OCI-LY1 (cell line): ENCODE measurements at regions not wholly inside any gene's neighbourhood (a gene's known extent, or its start where the extent isn't known, plus 50 kb on each side); places are given as distances from the start of the nearest gene placed in this dataset.

Source experiments
- H2AFZ ChIP-seq: fragments of 200-600 bp; sonication (generic), shearing (Covaris generic); 2 replicates; pipeline ENCODE4 v1.6.0; 2014; ENCODE audit warnings: antibody characterized with exemption, mild to moderate bottlenecking, low read length
- H3F3A ChIP-seq: fragments of 200-600 bp; sonication (generic), shearing (Covaris generic); 2 replicates; pipeline ENCODE4 v1.6.0; 2014; ENCODE audit warnings: mild to moderate bottlenecking, antibody characterized with exemption, low read length, moderate library complexity; ENCODE audit not compliant: insufficient read depth
- H3K27ac ChIP-seq: fragments of 200-600 bp; sonication (generic); 2 replicates; pipeline ENCODE4 v1.5.1; 2014; ENCODE audit warnings: low read length, mixed run types, mild to moderate bottlenecking, low read depth; ENCODE audit not compliant: poor library complexity, severe bottlenecking
- H3K27me3 ChIP-seq: fragments of 200-600 bp; sonication (generic); 2 replicates; pipeline ENCODE4 v1.6.0; 2014; ENCODE audit warnings: antibody characterized with exemption, mild to moderate bottlenecking, low read length, moderate library complexity; ENCODE audit not compliant: insufficient read depth
- H3K36me3 ChIP-seq: fragments of 200-600 bp; sonication (generic); 2 replicates; pipeline ENCODE4 v1.6.1; 2014; ENCODE audit warnings: mild to moderate bottlenecking, antibody characterized with exemption, low read length, moderate library complexity, mixed read lengths; ENCODE audit not compliant: insufficient read depth
- H3K4me1 ChIP-seq: fragments of 200-600 bp; sonication (generic); 2 replicates; pipeline ENCODE4 v1.5.1; 2014; ENCODE audit warnings: mild to moderate bottlenecking, low read length, moderate library complexity; ENCODE audit not compliant: insufficient read depth, severe bottlenecking
- H3K4me2 ChIP-seq: fragments of 200-600 bp; sonication (generic), shearing (Covaris generic); 2 replicates; pipeline ENCODE4 v1.6.1; 2014; ENCODE audit warnings: low read length
- H3K4me3 ChIP-seq: fragments of 200-600 bp; sonication (generic); 2 replicates; pipeline ENCODE4 v1.5.1; 2014; ENCODE audit warnings: low read length, low read depth, mild to moderate bottlenecking, mixed read lengths; ENCODE audit not compliant: poor library complexity, severe bottlenecking
- H3K79me2 ChIP-seq: fragments of 200-600 bp; shearing (Covaris generic); 2 replicates; pipeline ENCODE4 v1.6.1; 2016; ENCODE audit warnings: mixed run types, low read length, mixed read lengths; ENCODE audit not compliant: insufficient read depth
- H3K9ac ChIP-seq: fragments of 200-600 bp; sonication (generic), shearing (Covaris generic); 2 replicates; pipeline ENCODE4 v1.6.1; 2014; ENCODE audit warnings: mild to moderate bottlenecking, low read length, mixed read lengths
- H3K9me2 ChIP-seq: fragments of 200-600 bp; sonication (generic), shearing (Covaris generic); 2 replicates; pipeline ENCODE4 v1.6.1; 2014; ENCODE audit warnings: low read depth, mild to moderate bottlenecking, low read length, mixed read lengths
- H3K9me3 ChIP-seq: fragments of 200-600 bp; shearing (Covaris generic); 2 replicates; pipeline ENCODE4 v1.6.1; 2014; ENCODE audit warnings: low read length, mixed read lengths
- H4K20me1 ChIP-seq: fragments of 200-600 bp; sonication (generic), shearing (Covaris generic); 2 replicates; pipeline ENCODE4 v1.6.0; 2016; ENCODE audit warnings: mild to moderate bottlenecking, low read length; ENCODE audit not compliant: insufficient read depth
- CTCF ChIP-seq: fragments of 200-600 bp; sonication (generic), shearing (Covaris generic); IDR thresholded peaks from 2 replicates; pipeline ENCODE4 v1.5.1; 2017; ENCODE audit warnings: mild to moderate bottlenecking, antibody characterized with exemption, low read length, moderate library complexity, mixed read lengths
- EZH2 ChIP-seq: fragments of 200-600 bp; sonication (generic), shearing (Covaris generic); IDR thresholded peaks from 2 replicates; pipeline ENCODE4 v1.8.0; 2017; ENCODE audit warnings: borderline replicate concordance, mixed run types, mild to moderate bottlenecking, antibody characterized with exemption, low read length, moderate library complexity, mixed read lengths

GRCh38 chr6:66725670-66726069, 1018.6 kb upstream of the EYS start:
- Histone ChIP-seq H3K9me2 (no peaks in the 10 kb centered on the region), H3K27ac (no peak overlapping the region), H3K4me2 (no peak overlapping the region), H3F3A (no peaks in the 10 kb centered on the region), H2AFZ (no peak overlapping the region), H3K36me3 (no peaks in the 10 kb centered on the region), H3K79me2 (no peaks in the 10 kb centered on the region), H3K9ac (no peak overlapping the region), H4K20me1 (no peaks in the 10 kb centered on the region), H3K4me3 (no peak overlapping the region), H3K27me3 (no peaks in the 10 kb centered on the region), H3K9me3 (no peaks in the 10 kb centered on the region), H3K4me1 (no peaks in the 10 kb centered on the region)
- TF ChIP-seq CTCF (no peak), EZH2 (no peak)

GRCh38 chr6:66717801-66718200, 1010.8 kb upstream of the EYS start:
- no peaks in the 10 kb centered on the region for H3F3A ChIP-seq
- no peak for TF ChIP-seq EZH2
- no peak for TF ChIP-seq CTCF
- H3K27ac ChIP-seq, result no peak overlapping the region
- H3K27me3 ChIP-seq, result no peaks in the 10 kb centered on the region
- H3K4me3 ChIP-seq, result no peak overlapping the region
- no peaks in the 10 kb centered on the region for H3K36me3 ChIP-seq
- H3K9me3 ChIP-seq, result no peaks in the 10 kb centered on the region
- H3K4me2 ChIP-seq, result no peak overlapping the region
- H4K20me1 ChIP-seq, result no peaks in the 10 kb centered on the region
- no peak overlapping the region for H3K9ac ChIP-seq
- H3K79me2 ChIP-seq, result no peaks in the 10 kb centered on the region
- no peaks in the 10 kb centered on the region for H3K4me1 ChIP-seq
- no peak overlapping the region for H2AFZ ChIP-seq
- no peaks in the 10 kb centered on the region for H3K9me2 ChIP-seq

GRCh38 chr6:66699385-66699784, 992.4 kb upstream of the EYS start:
- Histone ChIP-seq H2AFZ (no peak overlapping the region), H3F3A (no peaks in the 10 kb centered on the region), H3K9me3 (no peaks in the 10 kb centered on the region), H3K4me1 (no peaks in the 10 kb centered on the region), H3K9ac (no peak overlapping the region), H3K36me3 (no peaks in the 10 kb centered on the region), H3K27me3 (no peaks in the 10 kb centered on the region), H3K27ac (no peak overlapping the region), H3K4me2 (no peak overlapping the region), H3K4me3 (no peak overlapping the region), H4K20me1 (no peaks in the 10 kb centered on the region), H3K9me2 (no peaks in the 10 kb centered on the region), H3K79me2 (no peaks in the 10 kb centered on the region)
- TF ChIP-seq EZH2 (no peak), CTCF (no peak)
